Gastrocnemius medialis (tissue), 4 donors: ENCODE measurements at regions not wholly inside any gene's neighbourhood (a gene's known extent, or its start where the extent isn't known, plus 50 kb on each side); places are given as distances from the start of the nearest gene placed in this dataset.

ENCODE experiments used
- POLR2A ChIP-seq, 2 donors: fragments of 450-650 bp; IDR thresholded peaks; one replicate each; pipeline ENCODE4 v1.6.1; 2017; ENCODE audit warnings: antibody characterized with exemption in 2 of 2, mild to moderate bottlenecking in 2 of 2, moderate library complexity in 2 of 2
- TF ChIP-seq, protein P1 (sequence below), 5 experiments: fragments of 450-650 bp in 3 of 5; fragments of 200-600 bp in 2 of 5; sonication (generic) in 2 of 5; IDR thresholded peaks in 4 of 5; conservative IDR thresholded peaks in 1 of 5; 1 replicate in 4 of 5; 2 replicates in 1 of 5; pipeline ENCODE4 v1.5.1; 2016 to 2019; ENCODE audit warnings: antibody characterized with exemption in 5 of 5, mild to moderate bottlenecking in 3 of 5, moderate library complexity in 3 of 5

GRCh38 chr22:48405741-48406140 lies 1421.9 kb downstream of the BRD1 start:
- TF ChIP-seq, protein P1, sequence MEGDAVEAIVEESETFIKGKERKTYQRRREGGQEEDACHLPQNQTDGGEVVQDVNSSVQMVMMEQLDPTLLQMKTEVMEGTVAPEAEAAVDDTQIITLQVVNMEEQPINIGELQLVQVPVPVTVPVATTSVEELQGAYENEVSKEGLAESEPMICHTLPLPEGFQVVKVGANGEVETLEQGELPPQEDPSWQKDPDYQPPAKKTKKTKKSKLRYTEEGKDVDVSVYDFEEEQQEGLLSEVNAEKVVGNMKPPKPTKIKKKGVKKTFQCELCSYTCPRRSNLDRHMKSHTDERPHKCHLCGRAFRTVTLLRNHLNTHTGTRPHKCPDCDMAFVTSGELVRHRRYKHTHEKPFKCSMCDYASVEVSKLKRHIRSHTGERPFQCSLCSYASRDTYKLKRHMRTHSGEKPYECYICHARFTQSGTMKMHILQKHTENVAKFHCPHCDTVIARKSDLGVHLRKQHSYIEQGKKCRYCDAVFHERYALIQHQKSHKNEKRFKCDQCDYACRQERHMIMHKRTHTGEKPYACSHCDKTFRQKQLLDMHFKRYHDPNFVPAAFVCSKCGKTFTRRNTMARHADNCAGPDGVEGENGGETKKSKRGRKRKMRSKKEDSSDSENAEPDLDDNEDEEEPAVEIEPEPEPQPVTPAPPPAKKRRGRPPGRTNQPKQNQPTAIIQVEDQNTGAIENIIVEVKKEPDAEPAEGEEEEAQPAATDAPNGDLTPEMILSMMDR (IDR thresholded peaks at IDR 0.05 in 4 of 5, conservative IDR thresholded peaks at IDR 0.05 in 1 of 5): no peak
- no peak for TF ChIP-seq POLR2A (IDR thresholded peaks at IDR 0.05)
